GM13976 (cell line): ENCODE measurements at regions not wholly inside any gene's neighbourhood (a gene's known extent, or its start where the extent isn't known, plus 50 kb on each side); places are given as distances from the start of the nearest gene placed in this dataset.

Experiments
- DNase-seq: peaks from one replicate; pipeline ENCODE4 v3.0.0; 2012; ENCODE audit warnings: low spot score
- CTCF ChIP-seq: IDR thresholded peaks from 2 replicates; pipeline ENCODE4 v1.5.1; 2012; ENCODE audit warnings: borderline replicate concordance, mild to moderate bottlenecking; ENCODE audit not compliant: insufficient read depth; ENCODE audit errors: extremely low read depth, missing control alignments, control extremely low read depth
- in situ Hi-C: fragments of 300-500 bp; cut with MboI; formaldehyde crosslinking; loops from one replicate; pipeline ENCODE4 v1.12.0; 2022; ENCODE audit warnings: low sequenced_read_pairs, mixed read lengths, inconsistent platforms; ENCODE audit not compliant: unreplicated experiment

DNA sequence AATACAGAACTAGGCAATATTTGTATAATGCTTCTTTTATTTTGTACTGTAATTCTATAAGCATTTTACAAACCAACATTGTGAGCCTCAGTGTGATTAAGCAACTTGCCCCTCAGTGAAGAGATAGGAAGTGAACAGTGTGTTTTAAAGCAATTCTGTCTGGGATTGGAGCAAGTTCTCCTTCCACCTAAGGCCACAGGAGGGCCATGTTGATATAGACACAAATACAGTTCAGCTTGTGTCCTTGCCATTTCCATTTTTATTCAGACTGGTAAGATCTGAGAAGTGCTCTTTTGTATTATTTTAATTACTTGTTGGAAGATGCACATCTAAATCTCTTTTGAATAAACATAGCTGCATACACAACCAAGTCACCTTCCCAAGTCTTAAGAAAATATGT, 416.3 kb upstream of the COBL start:
- no peak for DNase-seq
- no peak for TF ChIP-seq CTCF
- in situ Hi-C loops, result no loop called here

DNA sequence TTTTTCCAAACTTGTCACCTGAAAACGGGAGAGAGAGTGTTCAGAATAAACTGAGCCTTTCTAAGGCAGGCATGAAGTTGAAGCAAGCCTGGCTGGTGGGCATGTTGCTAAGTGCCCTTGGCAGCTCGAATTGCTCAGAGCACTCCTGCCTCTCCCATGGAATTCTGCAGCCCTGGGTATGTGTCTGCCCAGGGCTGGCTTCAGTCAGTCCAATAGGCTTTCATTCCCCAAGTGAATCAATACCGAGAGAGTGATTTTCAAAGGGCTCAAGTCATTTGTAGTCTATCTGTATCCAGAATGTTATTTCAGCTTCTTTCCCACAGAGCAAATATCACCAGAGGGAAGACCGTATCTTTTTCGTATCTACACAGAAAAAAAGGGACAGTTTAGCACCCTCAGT, 415.5 kb upstream of the COBL start:
- in situ Hi-C loops, result no loop called here
- DNase-seq, result no peak
- TF ChIP-seq CTCF, result no peak

GRCh38 chr7:51731075-51731474, 414.5 kb upstream of the COBL start:
- DNase-seq, result no peak
- in situ Hi-C loops, result no loop called here
- no peak for TF ChIP-seq CTCF

- in situ Hi-C loops, result no loop called here
- DNase-seq, result no peak
- no peak for TF ChIP-seq CTCF
Measured at GRCh38 chr7:51727441-51727840, 410.8 kb upstream of the COBL start.

GRCh38 chr7:51706851-51707250, 390.2 kb upstream of the COBL start:
- in situ Hi-C loops, result no loop called here
- no peak for TF ChIP-seq CTCF
- no peak for DNase-seq

DNA sequence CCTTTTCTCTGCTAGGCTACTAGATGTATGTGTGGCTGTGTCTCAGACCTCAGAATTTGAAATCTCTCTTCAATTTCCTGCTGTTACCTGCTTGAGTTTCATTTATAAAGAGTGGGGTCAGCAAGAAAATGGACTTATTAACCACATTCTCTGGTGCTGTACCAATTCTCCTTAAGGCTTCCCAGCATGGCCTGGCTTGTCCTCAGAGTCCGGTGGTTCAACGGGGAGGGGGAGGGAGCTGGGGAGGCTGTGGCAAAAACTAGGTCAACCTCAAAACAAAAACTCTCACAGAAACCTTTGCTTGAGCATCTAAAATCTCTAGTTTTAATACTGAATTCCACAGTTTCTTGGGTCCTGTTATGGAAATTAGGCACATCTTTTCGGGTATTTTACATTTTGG, 389.1 kb upstream of the COBL start:
- no peak for DNase-seq
- no peak for TF ChIP-seq CTCF
- in situ Hi-C loops, result no loop called here

DNA sequence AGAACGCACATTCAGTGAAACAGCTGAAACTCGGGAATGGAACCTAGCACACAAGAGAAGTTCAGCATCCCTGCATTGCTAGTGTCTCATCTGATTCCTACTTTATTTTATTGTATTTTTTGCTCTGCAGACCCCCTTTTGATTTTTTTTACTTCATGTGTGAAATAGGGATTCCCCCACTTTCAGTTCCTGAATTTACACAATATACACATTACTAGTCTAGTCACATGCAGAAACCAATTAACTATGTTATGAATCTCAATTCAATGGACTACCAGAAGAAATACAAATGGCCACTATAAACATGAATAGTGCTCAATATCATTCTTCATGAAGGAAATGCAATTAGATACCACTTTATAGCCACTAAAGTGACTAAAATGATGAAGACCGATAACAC, 386.1 kb upstream of the COBL start:
- no peak for DNase-seq

More for the DNA sequence above, 386.1 kb upstream of the COBL start:
- in situ Hi-C loops, result no loop called here
- no peak for TF ChIP-seq CTCF
